GM21515 (cell line): ENCODE measurements at regions not wholly inside any gene's neighbourhood (a gene's known extent, or its start where the extent isn't known, plus 50 kb on each side); places are given as distances from the start of the nearest gene placed in this dataset.
"Not testable (repeated sequence)": the region's sequence is repeated elsewhere in the genome, so short reads cannot be mapped to it uniquely, and the experiment has no call there.

Source experiments
- ATAC-seq: cut with Tn5 transposase; IDR thresholded peaks from one replicate; pipeline ENCODE4 v1.9.1; 2021; ENCODE audit not compliant: unreplicated experiment

DNA sequence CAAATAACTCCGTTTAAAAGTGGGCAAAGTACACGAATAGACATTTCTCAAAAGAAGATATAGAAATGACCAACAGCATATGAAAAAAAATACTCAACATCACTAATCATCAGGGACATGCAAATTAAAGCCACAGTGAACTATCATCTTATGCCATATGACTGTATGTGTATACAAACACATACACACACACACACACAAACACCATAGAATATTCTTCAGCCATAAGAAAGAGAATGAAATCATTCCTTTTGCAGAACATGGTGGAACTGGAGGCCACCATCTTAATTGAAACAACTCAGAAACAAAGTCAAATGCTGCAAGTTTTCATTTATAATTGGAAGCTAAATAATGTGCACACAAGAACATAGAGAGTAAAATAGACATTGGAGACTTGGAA is 1019.4 kb downstream of the KCNMA1 start:
- ATAC-seq, result no peak

DNA sequence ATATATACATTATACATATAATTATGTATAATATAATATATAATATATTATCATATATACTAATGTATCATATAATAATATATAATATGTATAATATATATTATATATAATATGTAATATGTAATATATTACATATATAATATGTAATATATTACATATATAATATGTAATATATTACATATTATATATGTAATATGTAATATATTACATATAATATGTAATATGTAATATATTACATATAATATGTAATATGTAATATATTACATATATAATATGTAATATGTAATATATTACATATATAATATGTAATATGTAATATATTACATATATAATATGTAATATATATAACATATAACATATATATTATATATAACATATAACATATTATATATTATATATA is 1020.9 kb downstream of the KCNMA1 start:
- ATAC-seq, result not testable (repeated sequence)

DNA sequence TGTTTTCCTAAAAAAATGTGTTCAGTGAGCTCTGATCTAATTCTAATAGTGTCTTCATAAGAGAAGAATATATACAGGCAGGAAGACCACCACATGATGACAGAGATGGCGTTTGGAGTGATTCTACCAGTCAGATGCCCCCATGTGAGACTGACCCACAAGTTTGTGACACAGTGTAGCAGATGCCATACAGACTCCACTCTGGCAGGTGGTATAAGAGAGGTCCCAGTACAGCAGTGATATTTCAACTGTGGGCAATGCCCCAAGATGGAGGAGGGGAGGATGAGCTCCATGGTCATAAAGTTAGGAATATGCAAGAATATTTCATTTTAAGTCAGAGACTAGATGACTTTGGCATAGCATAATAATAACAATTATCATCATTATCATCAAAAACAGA is 1022.6 kb downstream of the KCNMA1 start:
- ATAC-seq, result no peak
